ENCODE measurements at regions not wholly inside any gene's neighbourhood (a gene's known extent, or its start where the extent isn't known, plus 50 kb on each side); places are given as distances from the start of the nearest gene placed in this dataset.

- TF ChIP-seq POLR2A (IDR thresholded peaks at IDR 0.05; ENCODE audit: low read length) (no peak), GATA1 (IDR thresholded peaks at IDR 0.05; ENCODE audit: low read depth, low read length) (no peak)
Observed at GRCh38 chr6:80436663-80437062, 330.2 kb downstream of the BCKDHB start.

All from erythroblast (primary cell).